Liver (tissue), 8 donors: ENCODE measurements at regions not wholly inside any gene's neighbourhood (a gene's known extent, or its start where the extent isn't known, plus 50 kb on each side); places are given as distances from the start of the nearest gene placed in this dataset.

ENCODE experiments used
- DNase-seq: peaks from one replicate; pipeline ENCODE4 v3.0.0-alpha.2; 2017; ENCODE audit warnings: low spot score
- H3K27ac ChIP-seq, 2 donors: one replicate each; pipeline ENCODE4 v1.7.0; 2013; ENCODE audit warnings: inconsistent platforms in 2 of 2, low read length in 2 of 2, control low read depth in 1 of 2, low read depth in 1 of 2, mild to moderate bottlenecking in 1 of 2
- H3K27me3 ChIP-seq, 4 donors: one replicate each; pipeline versions ENCODE4 v1.6.1 to v1.7.0; 2013; ENCODE audit warnings: low read length in 3 of 4, inconsistent platforms in 1 of 4, mild to moderate bottlenecking in 1 of 4, moderate library complexity in 1 of 4; ENCODE audit not compliant: control insufficient read depth in 4 of 4, insufficient read depth in 4 of 4
- H3K36me3 ChIP-seq, 4 donors: one replicate each; pipeline versions ENCODE4 v1.6.1 to v1.7.0; 2013; ENCODE audit warnings: low read length in 3 of 4, mild to moderate bottlenecking in 3 of 4, low read depth in 1 of 4, moderate library complexity in 1 of 4; ENCODE audit not compliant: control insufficient read depth in 4 of 4, insufficient read depth in 3 of 4
- H3K4me1 ChIP-seq, 4 donors: one replicate each; pipeline versions ENCODE4 v1.6.1 to v1.7.0; 2013; ENCODE audit warnings: low read length in 3 of 4, mild to moderate bottlenecking in 3 of 4, moderate library complexity in 1 of 4; ENCODE audit not compliant: control insufficient read depth in 4 of 4, insufficient read depth in 4 of 4
- H3K4me3 ChIP-seq, 3 donors: one replicate each; pipeline versions ENCODE4 v1.6.1 to v1.7.0; 2013; ENCODE audit warnings: low read length in 3 of 3, control low read depth in 1 of 3, low read depth in 1 of 3, mild to moderate bottlenecking in 1 of 3
- H3K9ac ChIP-seq, 2 donors: one replicate each; pipeline ENCODE4 v1.7.0; 2013; ENCODE audit warnings: low read length in 2 of 2, mild to moderate bottlenecking in 2 of 2, moderate library complexity in 2 of 2, control low read depth in 1 of 2, low read depth in 1 of 2
- H3K9me3 ChIP-seq, 4 donors: one replicate each; pipeline versions ENCODE4 v1.6.1 to v1.7.0; 2013; ENCODE audit warnings: low read length in 3 of 4; ENCODE audit not compliant: control insufficient read depth in 4 of 4
- ATF3 ChIP-seq: IDR thresholded peaks from 2 replicates; pipeline ENCODE4 v1.6.1; 2016; ENCODE audit warnings: antibody characterized with exemption
- CTCF ChIP-seq: fragments of 150-350 bp; IDR thresholded peaks from 2 replicates; pipeline ENCODE4 v1.5.1; 2017; ENCODE audit warnings: improper control_type of control experiment, low read depth, low read length; ENCODE audit not compliant: missing input control
- EGR1 ChIP-seq, 2 donors: IDR thresholded peaks; 2 replicates each; pipeline ENCODE4 v1.6.1; 2016 to 2018; ENCODE audit warnings: antibody characterized with exemption in 2 of 2, low read depth in 2 of 2
- FOXA1 ChIP-seq: IDR thresholded peaks from 2 replicates; pipeline ENCODE4 v1.6.1; 2016; ENCODE audit warnings: antibody characterized with exemption
- FOXA2 ChIP-seq: IDR thresholded peaks from 2 replicates; pipeline ENCODE4 v1.6.1; 2016; ENCODE audit warnings: antibody characterized with exemption
- GABPA ChIP-seq, 2 donors: IDR thresholded peaks in 1 of 2; conservative IDR thresholded peaks in 1 of 2; 2 replicates each; pipeline ENCODE4 v1.6.1; 2016; ENCODE audit warnings: antibody characterized with exemption in 2 of 2, mild to moderate bottlenecking in 1 of 2, moderate library complexity in 1 of 2
- HNF4G ChIP-seq: IDR thresholded peaks from 2 replicates; pipeline ENCODE4 v1.6.1; 2016; ENCODE audit warnings: antibody characterized with exemption
- JUND ChIP-seq, 2 donors: IDR thresholded peaks; 2 replicates each; pipeline ENCODE4 v1.6.1; 2016; ENCODE audit warnings: antibody characterized with exemption in 2 of 2
- MAX ChIP-seq: IDR thresholded peaks from 2 replicates; pipeline ENCODE4 v1.6.1; 2016; ENCODE audit warnings: antibody characterized with exemption
- NR2F2 ChIP-seq: IDR thresholded peaks from 2 replicates; pipeline ENCODE4 v1.6.1; 2016; ENCODE audit warnings: antibody characterized with exemption
- RAD21 ChIP-seq, 2 donors: IDR thresholded peaks; 2 replicates each; pipeline ENCODE4 v1.6.1; 2016; ENCODE audit warnings: antibody characterized with exemption in 2 of 2, mild to moderate bottlenecking in 2 of 2
- REST ChIP-seq: IDR thresholded peaks from 2 replicates; pipeline ENCODE4 v1.6.1; 2016; ENCODE audit warnings: antibody characterized with exemption, mild to moderate bottlenecking
- RXRA ChIP-seq, 2 donors: IDR thresholded peaks; 2 replicates each; pipeline ENCODE4 v1.6.1; 2017 to 2018; ENCODE audit warnings: antibody characterized with exemption in 2 of 2, mild to moderate bottlenecking in 1 of 2
- SP1 ChIP-seq: IDR thresholded peaks from 2 replicates; pipeline ENCODE4 v1.6.1; 2018; ENCODE audit warnings: antibody characterized with exemption, mild to moderate bottlenecking
- TAF1 ChIP-seq: conservative IDR thresholded peaks from 2 replicates; pipeline ENCODE4 v1.6.1; 2016; ENCODE audit warnings: antibody characterized with exemption, mild to moderate bottlenecking
- YY1 ChIP-seq: IDR thresholded peaks from 2 replicates; pipeline ENCODE4 v1.6.1; 2016; ENCODE audit warnings: antibody characterized with exemption, mild to moderate bottlenecking
- ZBTB33 ChIP-seq: IDR thresholded peaks from 2 replicates; pipeline ENCODE4 v1.6.1; 2016; ENCODE audit warnings: antibody characterized with exemption
- WGBS: extraction: QIAGEN DNeasy Blood & Tissue Kit; methylation state at CpG from one replicate; pipeline ENCODE4 v1.1.7; 2013; 5-methylcytosine and 5-hydroxymethylcytosine counted together
- donor health status: healthy.
- donor health status: healthy.
- donor health status: healthy.
- donor health status: healthy.
- donor health status: healthy.

- 83% methylated on average over 6 of the region's 6 CpGs for WGBS
- no peak for DNase-seq
- Histone ChIP-seq H3K36me3 (no peaks in the 10 kb centered on the region), H3K4me1 (no peaks in the 10 kb centered on the region), H3K9me3 (no peaks in the 10 kb centered on the region), H3K27ac (no peak overlapping the region), H3K4me3 (no peak overlapping the region), H3K9ac (no peak overlapping the region), H3K27me3 (no peaks in the 10 kb centered on the region)
- TF ChIP-seq FOXA2 (no peak), RAD21 (IDR thresholded peaks at IDR 0.05) (no peak), ZBTB33 (no peak), HNF4G (no peak), GABPA (IDR thresholded peaks at IDR 0.05 in 1 of 2, conservative IDR thresholded peaks at IDR 0.05 in 1 of 2) (no peak), JUND (IDR thresholded peaks at IDR 0.05) (no peak), FOXA1 (no peak)
Observed at GRCh38 chr1:166484871-166485270, 318.1 kb upstream of the FAM78B start.

- H3K9ac ChIP-seq: no peak overlapping the region
- H3K4me3 ChIP-seq: no peak overlapping the region
- H3K4me1 ChIP-seq: no peaks in the 10 kb centered on the region
- DNase-seq: no peak
- no peaks in the 10 kb centered on the region for H3K9me3 ChIP-seq
- H3K36me3 ChIP-seq: no peaks in the 10 kb centered on the region
- no peak for TF ChIP-seq ZBTB33
- TF ChIP-seq JUND (IDR thresholded peaks at IDR 0.05): no peak
- no peak for TF ChIP-seq YY1
- TF ChIP-seq CTCF: no peak
- no peak for TF ChIP-seq RXRA (IDR thresholded peaks at IDR 0.05)
- no peak for TF ChIP-seq FOXA2
- TF ChIP-seq SP1: no peak
- TF ChIP-seq NR2F2: no peak
- no peak for TF ChIP-seq MAX
- no peak for TF ChIP-seq REST
- TF ChIP-seq EGR1 (IDR thresholded peaks at IDR 0.05; ENCODE audit: low read depth in 2 of 2): no peak
- no peak for TF ChIP-seq ATF3
- TF ChIP-seq FOXA1: no peak
- no peak for TF ChIP-seq TAF1
- TF ChIP-seq GABPA (IDR thresholded peaks at IDR 0.05 in 1 of 2, conservative IDR thresholded peaks at IDR 0.05 in 1 of 2): no peak
- TF ChIP-seq RAD21 (IDR thresholded peaks at IDR 0.05): no peak
- TF ChIP-seq HNF4G: no peak
- H3K27ac ChIP-seq: no peak overlapping the region
- H3K27me3 ChIP-seq: no peaks in the 10 kb centered on the region
- WGBS: 96% methylated on average over 1 of the region's 1 CpG
Observed at GRCh38 chr1:166485620-166486019, 318.8 kb upstream of the FAM78B start.
